Amygdala (tissue), 56 donors: ENCODE measurements at regions not wholly inside any gene's neighbourhood (a gene's known extent, or its start where the extent isn't known, plus 50 kb on each side); places are given as distances from the start of the nearest gene placed in this dataset.

ENCODE experiments used
- DNase-seq, 56 donors: peaks; one replicate each; lab custom pipeline; 2025; lab: John Stamatoyannopoulos, UW

GRCh38 chr15:58269455-58270414 lies 131.6 kb downstream of the AQP9 start:
- peak in 21 of 56 donors; percentile 2 to 43 (median 11) for DNase-seq

- no peak for DNase-seq
These were observed 133.2 kb downstream of the AQP9 start for GRCh38 chr15:58271410-58271809.

- no peak for DNase-seq
These were observed 134.9 kb downstream of the AQP9 start for GRCh38 chr15:58273104-58273503.

GRCh38 chr15:58274885-58275284 lies 136.7 kb downstream of the AQP9 start:
- no peak for DNase-seq

GRCh38 chr15:58275785-58276184 lies 137.6 kb downstream of the AQP9 start:
- no peak for DNase-seq

GRCh38 chr15:58276924-58277323 lies 138.7 kb downstream of the AQP9 start:
- no peak for DNase-seq

- DNase-seq: no peak
These were observed 139.2 kb downstream of the AQP9 start for GRCh38 chr15:58277333-58277732.

- DNase-seq: no peak
These were observed 140.9 kb downstream of the AQP9 start for GRCh38 chr15:58279106-58279505.

GRCh38 chr15:58279654-58280053 lies 141.5 kb downstream of the AQP9 start:
- DNase-seq: no peak

- DNase-seq: no peak
These were observed 144.0 kb downstream of the AQP9 start for GRCh38 chr15:58282060-58282708.

GRCh38 chr15:58283302-58283701 lies 145.1 kb downstream of the AQP9 start:
- no peak for DNase-seq

GRCh38 chr15:58284293-58284692 lies 146.1 kb downstream of the AQP9 start:
- no peak for DNase-seq

GRCh38 chr15:58285212-58285920 lies 146.4 kb upstream of the LIPC start:
- no peak for DNase-seq

GRCh38 chr15:58285921-58286278 lies 145.9 kb upstream of the LIPC start:
- DNase-seq: no peak

GRCh38 chr15:58286523-58286922 lies 145.3 kb upstream of the LIPC start:
- DNase-seq: no peak

- no peak for DNase-seq
These were observed 143.9 kb upstream of the LIPC start for GRCh38 chr15:58287891-58288290.

GRCh38 chr15:58288592-58288991 lies 143.2 kb upstream of the LIPC start:
- DNase-seq: no peak

GRCh38 chr15:58291848-58292247 lies 139.9 kb upstream of the LIPC start:
- DNase-seq: no peak

- DNase-seq: no peak
These were observed 139.0 kb upstream of the LIPC start for GRCh38 chr15:58292751-58293175.

GRCh38 chr15:58293622-58294550 lies 137.9 kb upstream of the LIPC start:
- no peak for DNase-seq
